GM20000 (cell line): ENCODE measurements at regions not wholly inside any gene's neighbourhood (a gene's known extent, or its start where the extent isn't known, plus 50 kb on each side); places are given as distances from the start of the nearest gene placed in this dataset.

ENCODE experiments used
- DNase-seq: peaks from one replicate; pipeline ENCODE4 v3.0.0; 2012; ENCODE audit warnings: low spot score
- TF ChIP-seq, protein P1 (sequence below): IDR thresholded peaks from 2 replicates; pipeline ENCODE4 v1.5.1; 2012; ENCODE audit warnings: mild to moderate bottlenecking, control low read depth; ENCODE audit errors: extremely low read depth, missing control alignments

DNA sequence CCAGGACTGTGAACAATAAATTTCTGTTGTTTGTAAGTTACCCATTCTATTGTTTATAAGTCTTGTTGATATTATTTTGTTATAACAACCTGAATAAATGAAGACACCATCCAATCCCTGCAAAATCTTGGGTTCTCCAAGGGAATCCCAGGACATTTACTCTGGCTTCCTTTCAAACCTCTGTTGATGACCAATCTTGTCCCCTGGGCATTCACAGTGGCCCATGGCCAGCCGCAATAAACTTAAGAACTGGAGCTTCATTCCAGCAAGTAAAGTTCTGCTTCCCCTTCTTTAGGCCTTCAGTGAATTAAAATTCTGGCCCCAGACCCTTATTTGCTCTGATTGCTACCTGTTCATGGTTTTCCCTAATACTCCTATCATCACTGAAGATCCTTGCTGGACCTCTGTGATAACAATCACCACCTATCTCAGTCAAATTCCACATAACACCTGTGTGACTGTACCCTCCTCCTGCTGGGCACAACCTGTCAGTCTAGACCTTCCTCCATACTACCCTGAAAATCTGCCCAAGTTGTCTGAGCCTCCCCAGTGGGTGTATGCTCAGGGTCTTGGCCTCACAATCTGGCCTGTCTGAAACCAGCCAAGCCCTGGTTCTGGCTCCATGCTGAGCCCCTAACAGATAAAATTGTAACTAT, 153.1 kb downstream of the SEMA6D start:
- TF ChIP-seq, protein P1, sequence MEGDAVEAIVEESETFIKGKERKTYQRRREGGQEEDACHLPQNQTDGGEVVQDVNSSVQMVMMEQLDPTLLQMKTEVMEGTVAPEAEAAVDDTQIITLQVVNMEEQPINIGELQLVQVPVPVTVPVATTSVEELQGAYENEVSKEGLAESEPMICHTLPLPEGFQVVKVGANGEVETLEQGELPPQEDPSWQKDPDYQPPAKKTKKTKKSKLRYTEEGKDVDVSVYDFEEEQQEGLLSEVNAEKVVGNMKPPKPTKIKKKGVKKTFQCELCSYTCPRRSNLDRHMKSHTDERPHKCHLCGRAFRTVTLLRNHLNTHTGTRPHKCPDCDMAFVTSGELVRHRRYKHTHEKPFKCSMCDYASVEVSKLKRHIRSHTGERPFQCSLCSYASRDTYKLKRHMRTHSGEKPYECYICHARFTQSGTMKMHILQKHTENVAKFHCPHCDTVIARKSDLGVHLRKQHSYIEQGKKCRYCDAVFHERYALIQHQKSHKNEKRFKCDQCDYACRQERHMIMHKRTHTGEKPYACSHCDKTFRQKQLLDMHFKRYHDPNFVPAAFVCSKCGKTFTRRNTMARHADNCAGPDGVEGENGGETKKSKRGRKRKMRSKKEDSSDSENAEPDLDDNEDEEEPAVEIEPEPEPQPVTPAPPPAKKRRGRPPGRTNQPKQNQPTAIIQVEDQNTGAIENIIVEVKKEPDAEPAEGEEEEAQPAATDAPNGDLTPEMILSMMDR = no peak
- no peak for DNase-seq

DNA sequence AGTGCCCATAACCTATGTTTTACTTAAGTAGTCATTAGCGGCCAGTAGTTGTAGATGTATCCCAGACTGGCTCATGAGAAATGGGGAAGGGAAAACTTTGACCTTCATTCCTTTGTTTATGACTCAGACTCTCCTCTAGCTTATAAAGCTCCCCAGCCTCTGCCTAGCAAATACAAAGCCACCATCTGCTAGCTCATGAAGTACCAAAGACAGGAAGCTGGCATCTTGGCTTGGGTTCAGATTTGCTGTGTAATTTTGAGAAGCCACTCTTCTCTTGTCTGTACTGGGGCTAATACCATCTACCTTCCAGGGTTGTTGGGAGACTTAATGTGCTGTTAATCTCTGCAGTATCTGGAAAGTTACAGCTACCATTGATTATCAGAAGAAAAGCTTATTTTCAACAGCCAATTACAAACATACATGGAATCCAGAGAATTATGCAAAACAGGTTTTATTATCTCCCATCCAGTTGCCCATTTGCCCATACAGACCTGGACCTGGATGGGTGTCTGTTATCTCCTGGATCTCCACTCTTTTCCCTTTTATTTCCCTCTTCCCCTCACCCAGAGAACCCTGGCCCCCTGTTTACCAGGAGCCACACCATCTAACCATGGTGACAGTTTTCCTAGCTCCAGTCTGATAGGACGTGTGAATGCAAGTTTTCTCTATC, 153.8 kb downstream of the SEMA6D start:
- TF ChIP-seq, protein P1 = no peak
- no peak for DNase-seq

DNA sequence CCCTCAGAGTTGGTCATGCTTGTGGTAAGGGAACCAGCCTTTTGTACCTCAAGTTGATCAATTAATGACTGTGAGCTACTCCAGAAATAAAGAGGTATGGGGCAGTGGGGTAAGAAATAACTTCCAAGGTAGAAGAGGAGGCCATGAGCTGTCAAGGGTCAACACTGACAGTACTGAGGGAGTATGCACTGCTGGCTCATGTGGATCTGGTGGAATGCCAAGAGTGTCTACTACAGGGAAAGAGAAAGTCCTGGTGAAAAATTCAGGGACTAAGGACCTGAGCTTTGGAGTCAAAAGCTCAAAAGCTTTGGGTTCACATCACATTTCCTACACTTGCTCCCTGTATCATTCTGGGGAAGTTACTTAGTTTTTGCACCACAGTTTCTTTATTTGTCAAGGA, 154.9 kb downstream of the SEMA6D start:
- TF ChIP-seq, protein P1 = no peak
- no peak for DNase-seq

DNA sequence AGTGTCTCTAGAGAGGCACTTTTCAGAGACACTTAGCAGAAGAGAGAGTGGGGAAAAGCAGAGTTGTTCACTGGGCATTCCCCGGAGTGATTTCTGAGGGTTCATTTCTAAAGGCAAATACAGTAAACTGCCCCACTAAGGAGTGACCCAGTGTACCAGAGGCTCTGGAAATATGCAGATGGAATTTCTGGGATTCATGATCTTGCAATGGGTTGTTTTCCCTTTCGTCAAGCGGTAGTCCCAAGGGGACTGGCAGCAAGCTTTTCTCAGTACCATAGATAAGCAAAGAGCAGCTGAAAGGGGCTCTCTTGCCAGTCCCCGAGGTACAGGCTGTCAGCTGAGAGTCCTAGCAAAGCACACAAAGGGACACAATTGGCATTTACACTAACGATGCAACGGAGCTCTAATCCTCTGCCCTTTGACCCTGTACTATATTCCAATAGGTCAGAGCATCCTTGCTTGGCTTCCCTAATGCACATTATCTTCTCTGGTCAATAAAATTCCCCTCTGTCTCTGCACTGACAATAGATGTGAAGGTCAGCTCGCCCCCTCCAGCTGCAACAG, 155.6 kb downstream of the SEMA6D start:
- TF ChIP-seq, protein P1 = no peak
- DNase-seq = no peak

DNA sequence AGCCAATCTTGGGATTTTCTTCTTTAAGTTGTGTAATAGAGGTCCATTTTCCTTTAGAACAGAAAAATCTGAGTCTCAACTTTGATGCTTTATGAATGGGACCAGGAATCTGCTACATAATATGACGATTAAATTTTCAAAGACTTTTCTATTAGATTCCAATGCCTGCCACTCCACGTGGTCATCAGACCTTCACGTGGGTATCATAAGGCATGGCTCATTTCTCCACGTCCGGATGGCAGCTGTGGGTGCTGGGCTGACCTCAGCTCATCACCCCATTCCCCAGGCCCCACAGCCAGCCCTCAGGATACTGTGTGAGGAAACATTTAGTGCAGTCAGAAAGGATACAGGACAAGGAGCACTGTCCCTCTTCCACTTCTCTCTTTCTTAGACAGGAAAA, 159.7 kb downstream of the SEMA6D start:
- DNase-seq = no peak
- TF ChIP-seq, protein P1 = no peak

DNA sequence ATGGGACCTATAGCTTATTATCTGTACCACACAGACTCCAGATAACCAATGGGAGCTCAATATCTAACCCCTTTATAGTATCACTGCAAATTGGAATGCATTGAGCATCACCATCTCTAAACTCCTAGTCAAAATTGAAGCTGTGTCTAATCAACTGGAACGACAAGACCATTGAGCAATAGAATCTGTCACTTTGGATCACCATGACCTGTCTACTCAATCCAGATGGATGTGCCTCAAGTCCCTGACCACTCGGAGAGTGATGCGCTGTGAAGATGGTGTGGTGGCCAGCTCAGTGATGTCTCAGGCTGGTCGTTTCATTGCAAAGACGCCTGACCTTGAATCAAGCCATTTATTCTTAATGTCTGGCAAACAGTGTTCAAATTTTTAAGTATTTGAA, 160.5 kb downstream of the SEMA6D start:
- TF ChIP-seq, protein P1 = no peak
- no peak for DNase-seq

DNA sequence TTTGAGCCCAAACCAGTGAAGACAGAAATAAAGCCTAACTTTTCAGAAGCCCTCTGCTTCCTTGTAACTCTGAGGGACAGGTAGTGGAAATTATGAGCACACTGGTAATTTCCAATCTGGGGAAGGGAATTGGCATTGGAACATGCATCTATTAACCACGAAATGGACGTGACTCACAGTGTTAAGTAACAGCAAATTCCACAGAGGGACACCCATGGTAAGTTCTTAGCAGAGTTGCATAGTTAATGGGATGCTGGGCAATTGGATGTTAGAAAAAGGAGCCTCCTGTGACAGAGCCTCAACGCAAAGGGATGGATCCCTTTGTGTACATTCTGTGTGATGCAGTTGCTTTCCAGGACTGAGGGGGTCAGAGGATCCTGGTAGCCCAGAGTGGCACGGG, 168.6 kb downstream of the SEMA6D start:
- TF ChIP-seq, protein P1 = no peak

More for the DNA sequence above, 168.6 kb downstream of the SEMA6D start:
- DNase-seq = no peak
